HG03558 (cell line): ENCODE measurements at regions not wholly inside any gene's neighbourhood (a gene's known extent, or its start where the extent isn't known, plus 50 kb on each side); places are given as distances from the start of the nearest gene placed in this dataset.
"Not testable (repeated sequence)": the region's sequence is repeated elsewhere in the genome, so short reads cannot be mapped to it uniquely, and the experiment has no call there.

Experiments
- ATAC-seq: cut with Tn5 transposase; IDR thresholded peaks from one replicate; pipeline ENCODE4 v1.9.1; 2021; ENCODE audit warnings: moderate number of reproducible peaks; ENCODE audit not compliant: unreplicated experiment; ENCODE audit errors: extremely low read depth

DNA sequence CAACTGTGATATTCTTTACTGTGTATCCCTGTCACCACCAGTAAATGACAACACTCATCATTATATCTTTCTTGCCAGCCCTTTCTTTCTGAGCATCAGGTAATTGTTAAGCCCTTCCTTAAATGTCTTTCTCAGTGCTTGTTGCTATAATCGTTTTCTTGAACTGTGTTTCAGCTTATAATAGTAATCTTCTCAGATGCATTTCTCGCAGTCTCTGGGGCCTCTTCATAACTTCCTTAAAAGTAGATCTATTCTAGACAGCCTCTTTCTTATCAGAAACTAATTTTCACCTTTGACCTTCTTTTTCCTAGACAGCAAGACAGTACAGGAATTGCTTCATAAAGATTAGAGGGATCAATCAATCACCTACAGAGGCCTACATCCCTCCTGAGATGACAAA, 648.1 kb downstream of the CPS1 start:
- ATAC-seq: no peak

DNA sequence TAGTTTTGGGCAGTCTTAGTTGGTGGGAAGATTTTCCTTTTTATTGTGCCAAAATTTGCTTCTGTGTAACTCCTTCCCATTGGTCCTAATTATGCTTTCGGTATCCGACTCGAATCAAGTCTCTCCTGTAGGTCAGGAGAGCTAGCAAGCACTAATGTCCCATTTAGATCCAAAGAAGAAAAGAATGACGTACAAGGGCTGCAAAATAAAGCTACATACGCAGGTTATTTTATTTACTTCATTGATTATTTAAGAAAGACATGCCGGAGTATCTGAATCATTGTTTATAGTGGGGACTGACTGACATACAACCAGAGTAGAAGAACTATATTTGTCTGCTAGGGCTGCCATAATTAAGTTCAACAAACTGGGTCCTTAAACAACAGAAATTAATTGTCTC, 648.5 kb downstream of the CPS1 start:
- ATAC-seq: no peak

DNA sequence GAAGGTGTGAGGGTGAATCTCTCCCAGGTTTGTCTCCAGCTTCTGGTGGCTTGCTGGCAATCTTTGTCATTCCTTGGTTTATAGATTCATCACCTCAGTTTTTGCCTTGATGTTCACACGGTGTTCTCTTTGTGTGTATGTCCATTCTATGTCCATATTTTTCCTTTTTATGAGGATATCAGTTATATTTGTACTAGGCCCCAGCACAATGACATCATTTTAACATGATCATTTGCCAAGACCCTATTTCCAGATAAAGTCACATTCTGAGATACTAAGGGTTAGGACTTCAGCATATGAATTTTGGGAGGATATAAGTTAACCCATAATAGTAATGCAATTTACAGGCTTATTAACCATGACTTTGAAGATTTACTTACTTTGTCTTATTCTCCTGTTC, 649.0 kb downstream of the CPS1 start:
- ATAC-seq: no peak

DNA sequence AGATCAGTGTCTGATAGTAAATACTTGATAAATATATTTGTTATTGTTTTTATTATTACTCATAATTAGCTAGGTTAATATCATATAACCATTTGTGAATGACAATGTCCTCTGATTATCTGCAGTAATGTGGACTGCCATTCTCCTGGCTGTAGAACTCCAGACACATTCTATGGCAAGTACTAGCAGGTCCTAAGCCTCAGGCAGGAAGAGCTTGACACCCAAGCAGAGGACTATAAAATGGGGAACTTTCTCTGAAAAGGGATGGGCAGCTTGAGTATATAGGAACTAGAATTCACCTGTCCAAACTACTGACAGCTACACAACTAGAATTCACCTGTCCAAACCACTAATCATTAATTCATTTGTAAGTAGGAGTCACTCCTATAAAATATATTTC, 649.4 kb downstream of the CPS1 start:
- ATAC-seq: no peak

- no peak for ATAC-seq
These were observed 659.8 kb downstream of the CPS1 start for GRCh38 chr2:211216221-211216620.

GRCh38 chr2:211219548-211219947, 663.1 kb downstream of the CPS1 start:
- not testable (repeated sequence) for ATAC-seq

GRCh38 chr2:211225784-211226183, 669.4 kb downstream of the CPS1 start:
- ATAC-seq: no peak

DNA sequence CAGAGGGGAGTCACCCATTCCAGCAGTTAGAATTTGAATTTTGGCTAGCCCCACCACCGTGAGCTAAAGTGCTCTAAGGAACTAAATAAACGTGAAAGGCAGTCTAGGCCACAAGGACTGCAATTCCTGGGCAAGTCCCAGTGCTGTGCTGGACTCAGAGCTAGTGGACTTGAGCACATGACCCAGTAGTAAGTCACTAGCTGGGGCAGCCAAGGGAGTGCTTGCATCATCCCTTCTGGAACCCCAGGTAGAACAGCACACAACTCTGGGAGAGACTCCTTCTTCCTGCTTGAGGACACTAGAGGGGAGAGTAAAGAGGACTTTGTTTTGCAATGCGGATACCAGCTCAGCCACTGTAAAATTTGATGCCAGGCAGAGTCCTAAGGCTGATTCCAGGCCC, 672.2 kb downstream of the CPS1 start:
- ATAC-seq: no peak

- ATAC-seq: no peak
These were observed 681.3 kb downstream of the CPS1 start for GRCh38 chr2:211237586-211238275.

DNA sequence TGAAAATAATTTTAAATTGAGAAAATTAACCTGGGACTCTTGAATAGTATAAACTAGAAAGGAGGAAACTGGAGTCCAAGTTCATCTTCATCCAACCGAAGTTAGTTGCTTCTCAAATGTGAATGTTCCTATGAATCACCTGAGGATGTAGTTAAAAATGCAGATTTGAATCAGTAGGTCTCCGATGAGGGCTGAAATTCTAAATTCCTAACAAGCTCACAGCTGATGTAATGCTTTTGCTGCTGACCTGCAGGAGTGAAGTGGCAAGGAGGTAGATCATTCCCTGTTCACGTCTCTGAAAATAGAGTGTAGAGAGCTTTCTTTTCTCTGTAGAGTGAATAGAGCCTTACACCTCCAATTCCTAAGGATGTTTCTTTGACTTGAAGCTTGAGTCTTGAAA, 685.5 kb downstream of the CPS1 start:
- ATAC-seq: no peak

DNA sequence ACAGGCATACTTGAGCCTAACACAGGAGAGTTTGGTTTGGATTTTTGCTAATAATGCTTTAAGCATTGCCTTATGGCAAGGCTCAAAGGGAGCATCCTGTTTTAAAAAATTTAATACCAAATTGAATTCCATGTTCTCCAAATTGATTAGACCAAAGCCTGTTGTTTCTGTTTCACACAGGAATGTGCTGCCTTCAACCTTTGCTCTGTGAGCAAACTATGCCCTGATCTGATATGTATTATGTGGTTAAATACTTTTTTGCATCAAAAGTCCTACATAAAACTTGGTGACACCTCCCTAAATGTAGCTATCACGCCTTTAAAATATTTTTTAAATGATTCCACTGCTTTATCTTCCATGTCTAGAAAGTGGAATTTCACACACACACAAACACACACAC, 691.4 kb downstream of the CPS1 start:
- ATAC-seq: no peak

- no peak for ATAC-seq
These were observed 692.4 kb downstream of the CPS1 start for GRCh38 chr2:211248841-211249240.

DNA sequence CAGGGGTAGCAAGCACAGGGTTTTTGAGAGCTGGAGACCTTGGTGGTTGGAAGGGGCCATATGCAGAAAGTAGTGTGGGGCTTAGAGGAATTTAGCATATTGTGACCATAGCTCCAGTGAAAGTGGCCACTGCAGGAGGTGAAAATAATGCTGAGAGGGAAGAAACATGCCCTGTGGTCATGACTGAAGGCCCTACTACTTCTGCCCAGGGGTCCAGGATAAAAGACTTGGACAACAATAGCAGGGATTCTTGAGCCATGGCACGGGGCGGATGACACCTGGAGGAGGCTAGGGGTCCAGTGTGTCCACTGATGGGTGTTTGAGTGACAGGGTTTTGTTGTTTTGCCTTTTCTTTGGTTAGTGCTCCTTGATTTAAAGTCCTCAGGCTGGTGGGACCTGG, 694.6 kb downstream of the CPS1 start:
- ATAC-seq: no peak

GRCh38 chr2:211258646-211259335, 702.4 kb downstream of the CPS1 start:
- ATAC-seq: no peak

GRCh38 chr2:211259831-211260476, 703.6 kb downstream of the CPS1 start:
- no peak for ATAC-seq

GRCh38 chr2:211270257-211270656, 713.9 kb downstream of the CPS1 start:
- ATAC-seq: no peak

- ATAC-seq: no peak
These were observed 725.2 kb downstream of the CPS1 start for GRCh38 chr2:211281430-211282073.

- no peak for ATAC-seq
These were observed 746.3 kb downstream of the CPS1 start for GRCh38 chr2:211302676-211303075.

DNA sequence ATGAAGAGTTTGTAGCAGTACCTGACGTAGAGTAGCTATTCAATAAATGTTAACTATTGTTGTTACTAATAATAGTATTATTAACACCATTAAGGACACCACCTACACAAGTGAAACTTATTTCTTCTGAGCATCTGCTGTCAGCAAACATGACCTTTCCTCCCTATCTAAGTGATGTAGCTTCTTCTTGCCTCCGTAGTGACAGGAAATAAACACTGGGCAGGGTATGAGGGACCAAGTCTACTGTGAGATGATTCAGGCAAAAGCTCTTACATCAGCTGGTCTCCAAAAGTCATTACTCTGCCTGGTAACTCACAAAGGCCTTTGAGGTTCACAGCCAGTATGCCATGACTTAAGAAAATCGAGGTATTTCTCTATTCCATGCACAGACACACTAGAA, 750.5 kb downstream of the CPS1 start:
- no peak for ATAC-seq
